H9 (cell line): ENCODE measurements at regions not wholly inside any gene's neighbourhood (a gene's known extent, or its start where the extent isn't known, plus 50 kb on each side); places are given as distances from the start of the nearest gene placed in this dataset.

Source experiments
- DNase-seq: peaks from one replicate; pipeline ENCODE4 v3.0.0-alpha.2; 2017
- H2AFZ ChIP-seq: one replicate; pipeline ENCODE4 v1.6.1; 2013; ENCODE audit warnings: mild to moderate bottlenecking, low read length, control low read depth, moderate library complexity
- H2AK5ac ChIP-seq: 2 replicates; pipeline ENCODE4 v1.6.1; 2013; ENCODE audit warnings: low read length, control low read depth, mixed read lengths; ENCODE audit not compliant: insufficient read length
- H2BK120ac ChIP-seq: one replicate; pipeline ENCODE4 v1.6.1; 2013; ENCODE audit warnings: low read depth, mild to moderate bottlenecking, low read length, control low read depth, inconsistent platforms; ENCODE audit not compliant: poor library complexity, severe bottlenecking
- H2BK12ac ChIP-seq: 2 replicates; pipeline ENCODE4 v1.6.1; 2013; ENCODE audit warnings: low read length, control low read depth, mixed read lengths, low read depth; ENCODE audit not compliant: insufficient read length
- H2BK15ac ChIP-seq: 2 replicates; pipeline ENCODE4 v1.6.1; 2013; ENCODE audit warnings: low read depth, low read length, control low read depth
- H2BK20ac ChIP-seq: one replicate; pipeline ENCODE4 v1.6.1; 2013; ENCODE audit warnings: low read depth, mild to moderate bottlenecking, low read length, control low read depth, inconsistent platforms; ENCODE audit not compliant: poor library complexity, severe bottlenecking
- H2BK5ac ChIP-seq: 2 replicates; pipeline ENCODE4 v1.6.1; 2013; ENCODE audit warnings: low read length, control low read depth, mixed read lengths; ENCODE audit not compliant: insufficient read length
- H3K14ac ChIP-seq: 2 replicates; pipeline ENCODE4 v1.6.1; 2013; ENCODE audit warnings: low read length, control low read depth; ENCODE audit not compliant: insufficient read depth
- H3K18ac ChIP-seq: 2 replicates; pipeline ENCODE4 v1.6.1; 2013; ENCODE audit warnings: low read depth, mild to moderate bottlenecking, mixed read lengths, low read length, control low read depth; ENCODE audit not compliant: insufficient read length
- H3K23ac ChIP-seq: 2 replicates; pipeline ENCODE4 v1.6.1; 2013; ENCODE audit warnings: low read length, control low read depth, mixed read lengths, low read depth; ENCODE audit not compliant: insufficient read length
- H3K23me2 ChIP-seq: 2 replicates; pipeline ENCODE4 v1.6.1; 2013; ENCODE audit warnings: low read depth, mild to moderate bottlenecking, mixed read lengths, low read length, control low read depth; ENCODE audit not compliant: insufficient read length, poor library complexity, severe bottlenecking
- H3K27ac ChIP-seq: 2 replicates; pipeline ENCODE4 v1.5.1; 2013; ENCODE audit warnings: low read length, control low read depth, mixed read lengths, low read depth; ENCODE audit not compliant: insufficient read length
- H3K27me3 ChIP-seq: 2 replicates; pipeline ENCODE4 v1.6.1; 2013; ENCODE audit warnings: low read length, control low read depth, inconsistent platforms; ENCODE audit not compliant: insufficient read depth
- H3K4ac ChIP-seq: 2 replicates; pipeline ENCODE4 v1.6.1; 2013; ENCODE audit warnings: low read depth, mild to moderate bottlenecking, control low read depth, inconsistent platforms, low read length, moderate library complexity
- H3K4me1 ChIP-seq: 2 replicates; pipeline ENCODE4 v1.6.1; 2013; ENCODE audit warnings: low read length, control low read depth, inconsistent platforms; ENCODE audit not compliant: insufficient read depth
- H3K4me2 ChIP-seq: 2 replicates; pipeline ENCODE4 v1.6.1; 2013; ENCODE audit warnings: low read length, control low read depth, mixed read lengths; ENCODE audit not compliant: insufficient read length, insufficient read depth
- H3K56ac ChIP-seq: 2 replicates; pipeline ENCODE4 v1.6.1; 2013; ENCODE audit warnings: low read depth, mild to moderate bottlenecking, mixed read lengths, low read length, control low read depth; ENCODE audit not compliant: insufficient read length
- H3K79me1 ChIP-seq: 2 replicates; pipeline ENCODE4 v1.6.1; 2013; ENCODE audit warnings: low read depth, mild to moderate bottlenecking, moderate library complexity, low read length, control low read depth, inconsistent platforms; ENCODE audit not compliant: insufficient read depth, poor library complexity, severe bottlenecking
- H3K79me2 ChIP-seq: 2 replicates; pipeline ENCODE4 v1.6.1; 2013; ENCODE audit warnings: low read length, control low read depth, inconsistent platforms; ENCODE audit not compliant: insufficient read depth
- H3K9ac ChIP-seq: 2 replicates; pipeline ENCODE4 v1.6.1; 2013; ENCODE audit warnings: low read length, control low read depth, mixed read lengths; ENCODE audit not compliant: insufficient read length; ENCODE audit errors: extremely low read depth
- H3K9me3 ChIP-seq: one replicate; pipeline ENCODE4 v1.6.1; 2013; ENCODE audit warnings: low read depth, low read length, inconsistent platforms; ENCODE audit not compliant: control insufficient read depth
- H3T11ph ChIP-seq: one replicate; pipeline ENCODE4 v1.6.1; 2013; ENCODE audit warnings: mild to moderate bottlenecking, low read length, control low read depth, inconsistent platforms
- H4K20me1 ChIP-seq: one replicate; pipeline ENCODE4 v1.6.1; 2013; ENCODE audit not compliant: control insufficient read depth, insufficient read length, insufficient read depth
- H4K5ac ChIP-seq: 2 replicates; pipeline ENCODE4 v1.6.1; 2013; ENCODE audit warnings: low read depth, mild to moderate bottlenecking, mixed read lengths, low read length, control low read depth; ENCODE audit not compliant: insufficient read length
- H4K8ac ChIP-seq: replicated peaks from 2 replicates; pipeline ENCODE4 v1.6.1; 2013; ENCODE audit warnings: low read length, control low read depth, mixed read lengths, low read depth; ENCODE audit not compliant: insufficient read length
- H4K91ac ChIP-seq: 2 replicates; pipeline ENCODE4 v1.6.1; 2013; ENCODE audit warnings: low read depth, mild to moderate bottlenecking, moderate library complexity, mixed read lengths, low read length, control low read depth; ENCODE audit not compliant: insufficient read length
- H3K27ac Mint-ChIP-seq, 3 experiments: 2 replicates in 2 of 3; 3 replicates in 1 of 3; pipeline ENCODE4 v1.8.0; 2020 to 2021; ENCODE audit warnings: mixed read lengths in 3 of 3, mild to moderate bottlenecking in 1 of 3, moderate library complexity in 1 of 3
- H3K27me3 Mint-ChIP-seq: 2 replicates; pipeline ENCODE4 v1.8.0; 2021; ENCODE audit warnings: low read depth, mild to moderate bottlenecking, moderate library complexity, mixed read lengths
- H3K36me3 Mint-ChIP-seq, 3 experiments: 2 replicates in 2 of 3; 3 replicates in 1 of 3; pipeline ENCODE4 v1.8.0; 2020 to 2021; ENCODE audit warnings: low read depth in 3 of 3, mixed read lengths in 3 of 3; ENCODE audit not compliant: insufficient read depth in 1 of 3
- H3K4me1 Mint-ChIP-seq, 2 experiments: 2 replicates each; pipeline ENCODE4 v1.8.0; 2020; ENCODE audit warnings: mixed read lengths in 2 of 2
- H3K4me3 Mint-ChIP-seq, 2 experiments: 2 replicates in 1 of 2; 3 replicates in 1 of 2; pipeline ENCODE4 v1.8.0; 2020 to 2021; ENCODE audit warnings: mild to moderate bottlenecking in 2 of 2, mixed read lengths in 2 of 2, moderate library complexity in 1 of 2
- H3K9me3 Mint-ChIP-seq, 2 experiments: 2 replicates in 1 of 2; 3 replicates in 1 of 2; pipeline ENCODE4 v1.8.0; 2020; ENCODE audit warnings: mild to moderate bottlenecking in 2 of 2, mixed read lengths in 2 of 2, moderate library complexity in 1 of 2
- WGBS: extraction: QIAGEN DNeasy Blood & Tissue Kit; methylation state at CpG from one replicate; pipeline ENCODE4 v1.1.7; 2013; ENCODE audit warnings: missing lambda C conversion rate, low lambda C conversion rate, mixed read lengths; ENCODE audit not compliant: insufficient read length; ENCODE audit errors: extremely low coverage; 5-methylcytosine and 5-hydroxymethylcytosine counted together
- TF ChIP-seq, protein P1 (sequence below): fragments of 200-600 bp; sonication (generic); conservative IDR thresholded peaks from 3 replicates; pipeline ENCODE4 v1.8.0; 2021; ENCODE audit warnings: antibody characterized with exemption, mild to moderate bottlenecking

DNA sequence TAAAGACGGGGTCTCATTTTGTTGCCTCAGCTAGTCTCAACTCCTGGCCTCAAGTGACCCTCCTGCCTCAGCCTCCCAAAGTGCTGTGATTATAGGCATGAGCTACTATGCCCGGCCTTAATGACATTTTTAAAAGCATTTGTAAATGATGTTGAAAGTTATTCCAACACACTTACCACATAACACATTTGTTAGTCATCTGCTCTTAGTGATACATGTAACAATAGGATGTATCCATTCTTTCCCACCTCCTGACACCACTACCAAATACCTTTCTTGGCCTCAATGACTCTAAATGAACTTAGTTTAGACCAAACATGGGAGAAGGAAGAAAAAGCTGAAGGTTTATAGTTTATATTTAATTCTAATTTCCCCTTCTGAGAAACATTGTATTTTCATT is 59.8 kb upstream of the MEDAG start:
- H3K9ac ChIP-seq: no peak overlapping the region

More for the DNA sequence above, 59.8 kb upstream of the MEDAG start:
- Histone ChIP-seq H2BK5ac (no peak overlapping the region), H3K79me1 (no peaks in the 10 kb centered on the region), H3K56ac (no peak overlapping the region), H3K4me1 (no peaks in the 10 kb centered on the region; the same call in 1 of the 2 replicates), H3K23me2 (no peaks in the 10 kb centered on the region), H2BK12ac (no peak overlapping the region), H4K91ac (no peak overlapping the region), H3K9me3 (no peaks in the 10 kb centered on the region), H3K18ac (no peak overlapping the region), H3K27me3 (no peaks in the 10 kb centered on the region), H3K14ac (no peak overlapping the region), H2BK120ac (no peak overlapping the region), H4K8ac (no peak overlapping the region), H3K79me2 (no peaks in the 10 kb centered on the region), H2AK5ac (no peak overlapping the region), H3K4ac (no peak overlapping the region), H2BK20ac (no peak overlapping the region), H2BK15ac (no peak overlapping the region), H3K23ac (no peak overlapping the region), H3K4me2 (no peak overlapping the region), H3K27ac (no peak overlapping the region), H3T11ph (no peak overlapping the region), H4K20me1 (peaks cover 3% of the 10 kb centered on the region), H4K5ac (no peak overlapping the region), H2AFZ (no peak overlapping the region)
- Mint-ChIP-seq H3K4me1 (peaks cover 6 to 10% of the 10 kb centered on the region in 2 experiments), H3K9me3 (no peaks in the 10 kb centered on the region; a peak in 1 of 5 replicates), H3K36me3 (no peaks in the 10 kb centered on the region), H3K27me3 (peaks cover 4% of the 10 kb centered on the region), H3K27ac (no peak overlapping the region), H3K4me3 (no peak overlapping the region)
- WGBS: no CpG with 5 or more reads among the region's 2 CpGs
- TF ChIP-seq, protein P1, sequence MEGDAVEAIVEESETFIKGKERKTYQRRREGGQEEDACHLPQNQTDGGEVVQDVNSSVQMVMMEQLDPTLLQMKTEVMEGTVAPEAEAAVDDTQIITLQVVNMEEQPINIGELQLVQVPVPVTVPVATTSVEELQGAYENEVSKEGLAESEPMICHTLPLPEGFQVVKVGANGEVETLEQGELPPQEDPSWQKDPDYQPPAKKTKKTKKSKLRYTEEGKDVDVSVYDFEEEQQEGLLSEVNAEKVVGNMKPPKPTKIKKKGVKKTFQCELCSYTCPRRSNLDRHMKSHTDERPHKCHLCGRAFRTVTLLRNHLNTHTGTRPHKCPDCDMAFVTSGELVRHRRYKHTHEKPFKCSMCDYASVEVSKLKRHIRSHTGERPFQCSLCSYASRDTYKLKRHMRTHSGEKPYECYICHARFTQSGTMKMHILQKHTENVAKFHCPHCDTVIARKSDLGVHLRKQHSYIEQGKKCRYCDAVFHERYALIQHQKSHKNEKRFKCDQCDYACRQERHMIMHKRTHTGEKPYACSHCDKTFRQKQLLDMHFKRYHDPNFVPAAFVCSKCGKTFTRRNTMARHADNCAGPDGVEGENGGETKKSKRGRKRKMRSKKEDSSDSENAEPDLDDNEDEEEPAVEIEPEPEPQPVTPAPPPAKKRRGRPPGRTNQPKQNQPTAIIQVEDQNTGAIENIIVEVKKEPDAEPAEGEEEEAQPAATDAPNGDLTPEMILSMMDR: no peak
- no peak for DNase-seq
